HG03066 (cell line): ENCODE measurements at regions not wholly inside any gene's neighbourhood (a gene's known extent, or its start where the extent isn't known, plus 50 kb on each side); places are given as distances from the start of the nearest gene placed in this dataset.

Experiments used
- ATAC-seq: cut with Tn5 transposase; IDR thresholded peaks from one replicate; pipeline ENCODE4 v1.9.1; 2021; ENCODE audit warnings: low read depth; ENCODE audit not compliant: unreplicated experiment

GRCh38 chr1:110816945-110817344, 56.0 kb upstream of the CD53 start:
- ATAC-seq, result no peak

- ATAC-seq, result no peak
Observed at GRCh38 chr1:110811529-110811928, 61.4 kb upstream of the CD53 start.

GRCh38 chr1:110800079-110800478, 72.9 kb upstream of the CD53 start:
- no peak for ATAC-seq

GRCh38 chr1:110798691-110799256, 74.2 kb upstream of the CD53 start:
- ATAC-seq, result no peak

GRCh38 chr1:110788673-110789072, 84.3 kb upstream of the CD53 start:
- no peak for ATAC-seq

- ATAC-seq, result peak; percentile 87
Observed at GRCh38 chr1:110787328-110788071, 85.4 kb upstream of the CD53 start.

- no peak for ATAC-seq
Observed at GRCh38 chr1:110786802-110787327, 86.1 kb upstream of the CD53 start.

GRCh38 chr1:110785612-110786011, 87.3 kb upstream of the CD53 start:
- ATAC-seq, result no peak

GRCh38 chr1:110785055-110785454, 87.9 kb upstream of the CD53 start:
- no peak for ATAC-seq

GRCh38 chr1:110783292-110783918, 89.5 kb upstream of the CD53 start:
- ATAC-seq, result no peak

GRCh38 chr1:110781525-110781924, 91.4 kb upstream of the CD53 start:
- ATAC-seq, result no peak

- no peak for ATAC-seq
Observed at GRCh38 chr1:110780600-110781484, 92.1 kb upstream of the CD53 start.

GRCh38 chr1:110779636-110780035, 93.3 kb upstream of the CD53 start:
- ATAC-seq, result no peak

GRCh38 chr1:110778821-110779220, 94.1 kb upstream of the CD53 start:
- ATAC-seq, result no peak

GRCh38 chr1:110777228-110777627, 95.7 kb upstream of the CD53 start:
- ATAC-seq, result no peak

- no peak for ATAC-seq
Observed at GRCh38 chr1:110774398-110774797, 98.5 kb upstream of the CD53 start.

GRCh38 chr1:110773813-110774212, 99.1 kb upstream of the KCNA3 start:
- ATAC-seq, result no peak

- ATAC-seq, result no peak
Observed at GRCh38 chr1:110771245-110772022, 96.7 kb upstream of the KCNA3 start.

GRCh38 chr1:110770832-110771231, 96.1 kb upstream of the KCNA3 start:
- ATAC-seq, result no peak

- ATAC-seq, result no peak
Observed at GRCh38 chr1:110768605-110769004, 93.9 kb upstream of the KCNA3 start.
